ENCODE measurements at regions not wholly inside any gene's neighbourhood (a gene's known extent, or its start where the extent isn't known, plus 50 kb on each side); places are given as distances from the start of the nearest gene placed in this dataset.

DNA sequence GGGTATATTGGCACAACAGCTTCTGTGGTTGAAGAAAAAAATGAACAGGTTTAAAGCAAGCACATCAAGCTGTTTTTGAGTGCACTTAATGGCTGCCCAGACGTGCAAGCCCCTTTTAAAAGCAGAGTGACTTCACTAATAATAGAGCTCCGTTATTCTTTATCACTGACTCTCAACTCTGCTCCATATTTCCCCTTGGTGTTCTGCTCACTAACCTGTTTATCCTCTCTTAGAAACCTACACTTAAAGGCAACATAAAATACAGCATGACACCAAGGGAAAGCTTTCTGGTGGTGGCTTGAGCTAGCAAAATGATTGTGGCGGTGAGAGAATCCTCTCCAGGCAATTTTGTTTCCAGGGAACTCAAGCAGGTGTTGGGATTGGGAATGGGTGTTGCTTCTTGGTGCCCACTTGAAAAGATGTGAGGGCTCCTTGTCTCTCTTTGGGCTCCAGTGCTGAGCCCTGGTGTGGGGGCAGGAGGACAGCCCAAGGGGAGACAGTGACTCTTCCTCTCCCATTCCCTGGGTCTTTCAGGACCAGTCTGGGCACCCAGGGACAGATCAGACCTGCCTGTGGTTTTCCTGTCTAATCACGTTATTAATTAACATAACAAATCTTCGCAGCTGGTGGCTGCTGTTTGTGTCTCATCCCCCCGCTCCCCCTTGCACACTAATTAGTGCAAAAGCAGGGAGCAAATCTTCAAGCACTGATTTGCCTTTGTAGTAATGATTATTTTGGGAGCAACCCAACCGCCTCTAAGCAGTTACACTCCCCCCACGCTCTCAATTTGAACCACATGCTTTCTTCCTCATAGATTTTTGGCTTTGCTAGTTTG, 289.4 kb upstream of the CXCR4 start:
- no peak for DNase-seq (ENCODE audit: low read depth)

DNA sequence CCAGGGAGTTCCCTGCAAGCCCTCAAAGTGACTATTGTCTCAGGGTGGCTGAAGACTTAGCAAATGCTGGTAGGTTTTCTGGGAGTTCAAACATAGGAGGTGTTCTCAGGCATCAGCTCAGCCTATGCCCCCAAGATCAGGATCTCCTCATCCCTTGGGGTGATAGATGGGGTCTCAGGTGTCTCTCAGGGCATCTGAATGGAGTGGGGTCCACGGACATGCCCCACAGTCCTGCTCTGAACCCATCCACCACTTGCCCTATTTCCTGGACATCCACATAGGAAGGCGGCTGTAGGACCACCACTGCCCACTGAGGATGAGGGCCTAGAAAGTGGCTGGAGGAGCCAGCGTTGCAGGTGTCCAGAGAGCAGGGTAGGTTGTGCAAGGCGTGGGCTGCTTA, 287.0 kb upstream of the CXCR4 start:
- DNase-seq (ENCODE audit: low read depth), result no peak

DNA sequence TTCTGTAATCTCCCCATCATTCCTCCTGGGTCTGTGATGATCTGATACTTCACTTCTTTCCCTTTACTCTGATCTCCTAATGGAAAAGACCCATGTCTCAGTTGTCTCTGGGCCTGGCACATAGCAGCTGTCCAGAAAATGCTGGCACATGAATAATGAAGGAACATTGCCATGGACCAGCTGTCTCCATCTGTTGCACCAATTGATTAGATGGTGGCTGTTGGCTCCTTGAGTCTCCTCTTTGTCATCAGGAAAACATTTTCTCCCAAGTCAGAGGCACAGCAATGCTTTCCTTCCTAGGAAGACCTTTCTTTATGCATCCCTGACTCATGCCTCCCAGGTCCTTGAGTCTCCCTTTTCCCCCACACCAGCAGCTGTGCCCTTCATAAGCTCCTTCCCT, 286.2 kb upstream of the CXCR4 start:
- peak; percentile 43 for DNase-seq (ENCODE audit: low read depth)

DNA sequence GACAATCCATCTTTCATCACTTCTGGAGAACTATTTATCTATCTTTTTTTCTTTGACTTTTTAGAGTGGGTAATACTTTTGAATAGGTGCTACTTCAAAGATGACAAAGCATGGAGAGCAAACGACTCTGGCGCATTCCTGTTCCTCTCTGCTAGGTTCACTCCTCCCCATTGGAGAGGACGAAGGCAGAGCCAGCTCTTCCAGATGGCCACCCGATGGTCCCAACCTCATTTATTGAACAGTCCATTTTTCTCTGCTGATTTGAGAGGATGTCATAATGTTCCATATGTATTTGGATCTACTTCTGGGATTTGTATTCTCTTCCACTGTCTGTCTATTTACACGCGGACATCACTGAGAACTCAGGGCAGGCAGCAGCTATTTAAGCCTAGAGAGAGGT, 284.3 kb upstream of the CXCR4 start:
- DNase-seq (ENCODE audit: low read depth), result no peak

DNA sequence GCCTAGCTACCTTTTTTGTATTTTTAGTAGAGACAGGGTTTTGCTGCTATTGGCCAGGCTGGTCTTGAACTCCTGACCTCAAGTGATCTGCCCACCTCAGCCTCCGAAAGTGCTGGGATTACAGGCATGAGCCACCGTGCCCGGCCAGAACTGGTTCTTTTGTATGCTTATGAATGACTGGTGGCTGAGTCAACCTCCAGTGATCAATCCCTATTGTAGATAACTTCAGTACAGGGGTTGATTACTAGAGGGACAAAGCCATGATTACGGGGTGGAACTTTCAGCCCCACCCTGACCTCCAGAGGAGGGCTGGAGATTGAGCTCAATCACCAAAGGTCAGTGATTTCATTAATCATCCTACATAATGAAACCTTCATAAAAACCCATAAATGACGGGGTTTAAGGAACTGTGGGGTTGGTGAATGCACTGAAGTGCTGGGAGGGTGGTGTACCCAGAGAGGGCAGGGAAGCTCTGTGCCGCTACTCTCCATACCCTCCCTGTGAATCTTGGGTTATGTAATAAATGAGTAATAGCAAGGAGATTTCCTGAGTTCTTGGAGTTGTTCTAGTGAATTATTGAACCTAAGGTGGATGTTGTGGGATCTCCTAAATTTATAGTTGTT, 281.8 kb upstream of the CXCR4 start:
- DNase-seq (ENCODE audit: low read depth), result no peak

DNA sequence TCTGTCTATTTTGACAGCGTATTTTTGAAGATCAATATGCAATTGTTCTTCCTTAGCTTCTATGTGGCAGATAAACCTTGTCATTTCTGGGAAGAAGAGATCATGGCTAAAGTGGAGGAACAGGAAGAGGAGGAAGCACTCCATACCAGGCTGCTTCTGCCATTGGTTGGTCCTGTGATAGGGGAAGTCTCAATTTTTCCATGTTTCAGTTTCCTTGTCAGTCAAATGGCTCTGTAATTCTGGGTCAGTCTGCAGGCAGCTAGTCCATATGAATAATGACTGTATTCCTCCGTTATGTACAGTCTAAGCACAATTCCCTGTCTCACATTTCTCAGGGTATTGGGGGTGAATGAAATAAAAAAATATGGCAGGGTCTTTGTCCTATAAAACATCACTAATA, 277.6 kb upstream of the CXCR4 start:
- no peak for DNase-seq (ENCODE audit: low read depth)

DNA sequence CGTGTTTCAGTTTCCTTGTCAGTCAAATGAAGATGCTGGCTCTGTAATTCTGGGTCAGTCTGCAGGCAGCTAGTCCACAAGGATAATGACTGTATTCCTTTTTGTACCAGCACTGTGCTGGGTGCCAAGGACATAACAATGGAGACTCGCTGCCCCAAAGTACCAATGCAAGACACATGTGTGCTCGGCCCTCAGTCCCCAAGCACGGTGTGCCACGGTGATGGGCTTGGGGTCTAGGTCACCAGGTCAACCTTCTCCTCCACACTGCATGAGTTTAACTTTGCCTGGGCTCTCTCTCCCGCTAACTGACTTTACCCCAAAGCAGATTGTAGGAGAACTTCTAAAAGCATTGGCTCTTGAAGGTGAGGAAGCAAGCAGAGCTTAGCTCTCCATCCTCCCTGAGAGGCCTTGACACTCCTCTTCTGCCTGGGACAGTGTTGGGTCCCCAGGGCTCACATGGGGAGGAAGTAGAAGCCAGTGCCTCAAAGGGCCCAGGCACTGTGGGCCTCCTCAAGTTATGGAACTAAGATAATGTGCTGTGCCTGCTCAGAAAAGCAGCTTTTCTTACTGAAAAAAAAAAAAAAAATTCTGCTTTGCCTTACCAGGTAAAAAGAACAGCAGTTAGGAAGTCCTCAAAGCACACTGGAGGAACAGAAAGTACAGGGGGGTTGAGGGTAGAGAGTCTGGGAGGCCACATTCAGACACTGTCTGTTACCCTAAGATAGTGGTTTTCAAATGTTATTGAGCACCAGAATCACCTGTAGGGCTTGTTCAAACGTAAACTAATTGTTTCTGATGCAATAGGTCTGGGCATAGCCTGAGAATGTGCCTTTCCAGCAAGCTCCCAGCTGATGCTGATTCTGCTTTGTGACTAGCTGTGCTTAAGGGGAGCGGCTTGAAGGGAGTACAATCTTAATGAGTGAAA, 276.4 kb upstream of the CXCR4 start:
- DNase-seq (ENCODE audit: low read depth), result no peak

DNA sequence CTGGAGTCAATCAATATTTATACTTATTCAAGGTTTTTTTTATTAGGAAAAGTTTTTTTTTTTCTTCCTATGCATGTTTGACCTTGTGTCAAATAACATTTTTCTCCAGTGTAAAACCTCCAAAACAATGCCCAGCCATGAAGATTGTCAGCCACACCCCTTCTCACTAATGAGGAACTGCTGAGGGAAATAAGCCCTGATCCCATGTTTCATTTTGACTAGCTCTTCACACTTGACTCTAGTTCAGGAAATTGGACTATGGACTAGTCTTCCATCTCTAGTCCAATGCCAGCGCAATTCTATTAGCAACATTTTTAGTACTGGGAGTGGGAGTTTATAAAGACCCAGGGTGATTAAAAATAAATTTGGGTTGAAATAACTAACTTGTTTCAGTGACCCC, 275.6 kb upstream of the CXCR4 start:
- DNase-seq (ENCODE audit: low read depth), result no peak

DNA sequence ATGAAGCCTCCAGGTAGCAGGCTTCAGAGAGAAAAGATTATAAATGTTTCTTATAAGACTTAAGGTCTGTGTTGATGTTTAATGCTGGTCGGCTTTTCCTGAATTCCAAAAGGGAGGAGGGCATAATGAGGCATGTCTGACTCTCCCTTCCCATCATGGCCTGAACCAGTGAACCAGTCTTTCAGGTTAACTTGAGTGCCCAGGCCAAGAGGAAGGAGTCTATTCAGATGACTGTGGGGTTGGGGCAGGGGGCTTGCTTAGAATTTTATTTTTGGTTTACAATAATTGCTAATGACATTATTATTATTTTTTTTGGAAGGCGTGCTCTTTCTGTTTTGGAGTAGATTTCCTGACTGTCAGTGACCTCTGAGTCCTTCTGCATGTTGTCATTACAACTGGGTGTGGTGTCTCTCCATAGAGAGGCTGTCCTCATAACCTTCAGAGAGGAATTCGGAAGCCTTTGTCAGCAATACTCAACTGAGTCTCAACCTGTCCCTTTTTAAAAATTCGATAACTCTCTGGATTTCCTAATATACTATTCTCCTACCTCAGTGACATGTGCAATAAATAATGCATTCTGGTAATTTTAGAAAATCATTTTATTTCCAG, 275.1 kb upstream of the CXCR4 start:
- no peak for DNase-seq (ENCODE audit: low read depth)

DNA sequence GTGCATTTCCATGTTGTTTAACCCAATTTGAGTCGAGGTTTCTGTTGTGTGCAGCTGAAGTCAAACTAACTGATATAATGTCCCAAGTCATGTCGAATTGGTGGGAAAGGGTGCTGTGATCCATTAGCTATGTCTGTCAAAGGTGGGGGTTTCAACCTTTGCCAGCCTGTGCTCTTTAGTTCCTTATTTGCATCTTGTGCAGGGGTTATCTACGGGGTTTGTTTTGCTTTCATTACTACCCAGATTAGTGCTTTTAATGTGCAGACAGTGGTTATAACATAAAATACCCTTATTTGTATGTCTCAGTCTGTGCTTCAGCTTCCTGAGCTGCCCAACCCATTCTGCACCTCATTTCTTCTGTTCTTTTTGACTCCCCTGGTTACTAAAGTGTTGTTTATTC, 271.9 kb upstream of the CXCR4 start:
- no peak for DNase-seq (ENCODE audit: low read depth)

DNA sequence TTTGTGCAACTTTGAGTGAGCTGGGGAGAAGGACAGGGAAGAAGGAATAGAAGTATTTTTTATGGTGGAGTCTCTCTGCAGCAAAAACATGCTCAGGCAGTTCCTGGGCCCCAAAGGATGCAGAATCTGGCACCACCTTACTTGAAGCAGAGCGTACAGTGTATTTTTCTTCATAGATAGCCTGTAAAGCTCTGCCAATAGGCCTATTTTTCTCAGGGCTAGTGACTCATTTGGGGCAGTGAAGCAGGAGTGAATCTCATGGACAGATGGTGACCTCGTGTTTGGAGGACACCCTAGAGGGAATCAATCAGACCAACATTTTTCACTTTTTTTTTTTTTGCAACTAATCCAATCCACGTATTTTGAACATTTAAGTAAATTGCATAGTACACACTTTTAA, 268.1 kb upstream of the CXCR4 start:
- peak; percentile 32 for DNase-seq (ENCODE audit: low read depth)

DNA sequence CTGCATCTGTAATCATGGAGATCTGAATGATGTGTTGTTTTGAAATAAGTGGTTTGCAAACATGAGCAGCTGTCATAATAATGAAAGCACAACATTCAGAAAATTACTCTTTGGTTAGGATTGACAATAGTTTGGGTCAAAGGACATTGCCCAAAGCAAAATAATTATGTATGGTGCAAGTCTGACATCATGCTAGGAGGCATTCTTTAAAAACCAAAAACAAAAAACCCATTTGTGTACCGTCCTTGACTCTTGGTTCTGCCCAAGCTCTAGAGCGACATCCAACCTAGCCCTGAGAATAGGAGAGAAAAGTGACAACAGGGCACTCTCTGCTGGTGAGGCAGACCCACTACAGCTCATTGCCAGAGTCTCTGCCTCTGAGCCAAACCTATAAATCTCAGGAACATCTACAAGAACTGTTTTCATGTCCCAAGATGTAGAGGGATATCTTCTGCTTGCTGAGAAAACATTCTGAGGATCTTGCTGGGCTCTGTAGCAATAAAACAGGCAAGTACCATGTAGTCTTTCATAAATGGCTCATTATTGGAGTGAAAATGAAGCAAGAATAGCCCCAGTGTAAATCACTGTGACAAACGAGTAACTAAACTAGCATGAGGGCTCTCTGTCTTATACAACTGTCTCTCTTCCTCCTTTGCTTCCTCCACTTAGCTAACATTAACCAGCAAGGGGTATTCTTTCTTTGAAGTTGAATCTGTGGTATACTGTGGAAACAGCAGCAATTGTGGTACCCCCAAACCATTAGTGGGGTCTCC, 266.8 kb upstream of the CXCR4 start:
- DNase-seq (ENCODE audit: low read depth), result peak; percentile 51

DNA sequence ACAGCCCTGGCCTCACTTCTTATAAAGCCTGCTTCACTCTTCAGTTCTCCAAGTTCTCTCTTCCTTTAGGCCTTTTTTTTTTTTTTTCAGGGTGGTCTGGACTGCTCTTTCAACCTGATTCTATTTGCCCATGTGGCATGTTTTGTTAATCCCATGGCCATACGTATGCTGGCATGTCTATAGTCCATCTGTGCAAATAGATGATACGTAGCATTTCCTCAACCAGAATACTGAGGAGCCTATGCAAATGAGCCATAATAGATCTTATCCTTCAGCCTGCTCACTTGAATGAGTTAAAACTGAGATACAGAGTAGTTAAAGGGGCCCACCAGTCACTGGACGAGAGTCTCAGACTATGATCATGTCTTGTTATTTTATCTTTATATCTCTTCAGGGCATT, 265.2 kb upstream of the CXCR4 start:
- DNase-seq (ENCODE audit: low read depth), result no peak

DNA sequence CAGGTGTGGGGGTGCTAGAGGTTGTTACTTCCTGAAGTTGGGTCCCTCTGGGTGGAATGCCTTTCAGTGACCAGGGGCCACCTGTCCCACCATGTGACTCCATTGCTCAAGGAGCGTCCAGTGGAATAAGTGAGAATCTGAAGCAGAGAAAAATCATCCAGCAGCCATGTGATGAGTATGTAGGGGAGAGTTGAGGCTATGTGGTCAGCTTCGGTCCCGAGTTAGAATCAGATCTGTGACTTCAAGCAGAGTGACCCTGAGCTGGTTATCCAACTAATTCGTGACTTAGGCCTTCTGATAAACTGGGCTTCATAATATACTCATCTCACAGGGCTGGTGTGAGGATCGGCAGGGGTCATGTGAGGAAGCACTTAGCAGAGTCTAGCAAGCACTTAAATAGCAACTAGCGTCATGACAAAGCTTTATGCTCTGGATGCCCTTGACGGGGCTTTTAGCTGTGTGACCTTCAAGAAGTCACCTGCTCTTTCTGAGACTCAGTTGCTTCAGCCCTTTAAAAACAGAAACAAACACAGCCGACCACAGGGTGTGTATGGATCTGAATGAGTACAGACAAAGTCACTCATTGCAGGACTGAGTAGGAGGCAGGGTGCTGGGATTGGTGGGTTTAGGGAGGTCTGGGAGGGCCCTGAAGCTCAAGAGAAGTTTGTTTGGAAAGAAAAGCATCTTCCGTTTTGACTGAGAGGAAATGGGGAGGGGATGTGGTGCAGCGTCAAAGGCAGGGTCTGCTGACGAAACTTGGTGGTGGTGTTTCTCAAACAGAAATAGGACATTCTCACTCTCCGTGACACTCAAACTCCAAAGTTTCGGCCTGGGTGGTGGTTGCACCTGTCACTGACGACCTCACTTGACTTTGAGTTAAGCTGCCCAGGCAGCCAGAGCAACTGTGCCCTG, 264.0 kb upstream of the CXCR4 start:
- peak; percentile 68 for DNase-seq (ENCODE audit: low read depth)

DNA sequence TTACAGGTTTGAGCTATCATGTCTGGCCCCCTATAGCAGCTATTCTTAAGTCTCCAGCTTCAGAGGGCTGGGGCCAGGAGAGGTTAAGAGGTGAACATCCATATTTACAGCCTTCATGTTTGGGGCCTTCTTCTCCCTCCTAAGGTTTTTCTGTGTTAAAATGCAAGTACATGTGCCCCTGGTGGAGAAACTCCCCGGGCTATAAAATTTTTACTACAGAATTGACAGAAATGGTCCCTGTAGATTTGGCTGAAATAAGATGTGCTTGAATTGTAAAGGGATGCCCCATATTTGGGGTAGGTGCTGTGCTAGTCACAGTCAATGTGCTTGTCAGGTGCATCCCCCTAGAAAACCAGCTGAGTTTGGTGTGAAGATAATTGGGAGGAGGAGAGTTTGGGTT, 263.3 kb upstream of the CXCR4 start:
- no peak for DNase-seq (ENCODE audit: low read depth)

DNA sequence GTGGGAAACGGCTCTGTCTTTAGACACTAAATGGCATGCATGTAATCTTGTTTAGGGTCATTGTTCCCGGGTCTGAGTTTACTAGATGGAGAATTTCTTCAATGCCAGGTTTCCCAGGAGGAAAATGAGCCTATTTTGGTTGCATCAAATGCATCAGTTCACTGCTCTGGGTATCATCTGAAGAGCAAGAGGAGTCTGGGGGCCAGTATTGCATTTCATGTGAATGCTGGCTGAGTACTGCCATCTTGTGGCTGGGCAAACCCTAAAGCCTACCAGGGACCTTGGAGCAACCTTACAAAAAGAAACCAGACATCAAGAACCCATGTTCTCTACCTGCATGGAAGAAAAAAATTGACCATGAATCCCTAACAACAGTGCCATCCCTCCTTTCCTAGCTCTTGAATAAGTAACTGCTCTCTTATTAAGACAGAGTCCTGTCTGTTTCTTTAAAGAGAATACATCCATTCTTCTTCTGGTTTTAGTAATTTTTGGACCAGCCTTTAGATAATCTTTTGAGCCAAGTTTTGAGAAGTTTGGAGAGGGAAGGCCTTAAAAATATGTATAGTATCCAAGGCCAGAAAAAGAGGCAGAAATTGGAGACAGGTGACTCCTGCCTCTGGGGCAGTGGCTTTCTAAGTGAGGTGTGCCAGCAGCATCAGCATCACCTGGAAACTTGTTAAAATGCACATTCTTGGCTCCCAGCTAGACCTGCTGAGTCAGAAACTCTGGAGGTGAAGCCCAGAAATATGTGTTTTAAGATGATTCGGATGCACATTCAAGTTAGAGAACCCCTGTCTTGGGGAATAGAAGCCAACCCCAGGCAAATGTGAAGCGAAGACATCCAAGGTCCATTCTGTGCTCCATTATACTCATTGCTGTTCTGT, 261.0 kb upstream of the CXCR4 start:
- DNase-seq (ENCODE audit: low read depth), result peak; percentile 50

DNA sequence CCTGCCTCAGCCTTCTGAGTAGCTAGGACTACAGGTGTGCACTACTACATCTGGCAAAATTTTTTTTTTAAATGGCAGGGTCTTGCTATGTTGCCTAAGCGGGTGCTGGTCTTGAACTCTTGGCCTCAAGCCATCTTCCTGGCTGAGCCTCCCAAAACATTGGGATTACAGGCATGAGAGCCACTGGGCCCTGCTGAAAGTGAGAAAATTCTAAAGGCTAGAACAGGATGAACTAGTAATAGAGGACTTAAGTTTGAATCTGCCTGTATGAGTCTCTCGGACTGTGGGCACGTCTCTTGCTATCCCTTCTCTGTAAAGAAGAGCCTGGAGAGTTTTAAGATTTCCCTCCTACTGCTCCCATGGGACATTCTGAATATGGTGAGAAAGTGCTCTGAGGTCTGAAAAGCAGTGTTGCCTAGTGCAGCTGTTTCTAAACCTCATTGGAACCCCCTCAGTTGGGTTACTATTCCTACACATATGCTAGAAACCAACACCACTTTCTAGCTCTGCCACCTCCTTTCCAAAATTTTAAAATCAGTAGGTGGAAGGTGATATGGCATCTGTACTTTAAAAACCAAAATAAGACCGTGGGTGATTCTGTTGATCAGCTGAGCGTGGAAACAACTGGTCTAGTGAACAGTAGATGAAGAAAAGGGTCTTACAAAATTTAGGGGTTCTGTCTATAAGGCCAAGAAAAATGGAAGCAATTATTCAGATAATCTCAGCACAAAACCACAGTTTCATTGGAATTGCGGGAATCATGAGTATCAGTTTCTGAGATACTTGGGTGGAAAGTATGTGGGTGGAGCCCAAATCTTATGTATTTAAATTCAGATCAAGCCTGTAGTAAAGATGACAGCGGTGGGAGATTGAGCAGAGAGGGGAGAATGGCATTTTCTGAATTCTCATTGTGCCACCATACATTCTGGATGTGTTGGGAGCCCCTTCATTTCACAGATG, 259.8 kb upstream of the CXCR4 start:
- DNase-seq (ENCODE audit: low read depth), result peak; percentile 24
